ENCODE measurements at regions not wholly inside any gene's neighbourhood (a gene's known extent, or its start where the extent isn't known, plus 50 kb on each side); places are given as distances from the start of the nearest gene placed in this dataset.
"Not testable (repeated sequence)": the region's sequence is repeated elsewhere in the genome, so short reads cannot be mapped to it uniquely, and the experiment has no call there.

- intact Hi-C loops (cut with DNase I), result no loop called here
- DNase-seq (ENCODE audit: low spot score), result no peak
Observed at GRCh38 chr2:153532140-153532539, 53.6 kb upstream of the RPRM start.

DNA sequence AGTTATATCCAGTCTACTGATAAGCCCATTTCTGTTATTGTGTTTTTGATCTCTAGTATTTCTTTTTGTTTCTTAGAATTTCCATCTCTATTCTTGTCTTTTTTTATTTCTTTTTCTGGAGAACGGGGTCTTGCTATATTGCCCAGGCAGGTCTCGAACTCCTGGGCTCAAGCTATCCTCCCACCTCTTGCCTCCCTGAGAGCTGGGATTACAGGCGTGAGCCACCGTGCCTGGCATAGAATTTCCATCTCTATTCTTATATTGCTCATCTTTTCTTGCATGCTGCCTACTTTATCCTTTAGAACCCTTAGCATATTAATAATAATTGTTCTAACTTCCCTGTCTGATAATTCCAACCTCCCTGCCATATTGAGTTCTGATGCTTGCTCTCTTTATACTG lies 55.2 kb upstream of the RPRM start:
- DNase-seq (ENCODE audit: low spot score); intact Hi-C loops (cut with DNase I): not testable (repeated sequence)

DNA sequence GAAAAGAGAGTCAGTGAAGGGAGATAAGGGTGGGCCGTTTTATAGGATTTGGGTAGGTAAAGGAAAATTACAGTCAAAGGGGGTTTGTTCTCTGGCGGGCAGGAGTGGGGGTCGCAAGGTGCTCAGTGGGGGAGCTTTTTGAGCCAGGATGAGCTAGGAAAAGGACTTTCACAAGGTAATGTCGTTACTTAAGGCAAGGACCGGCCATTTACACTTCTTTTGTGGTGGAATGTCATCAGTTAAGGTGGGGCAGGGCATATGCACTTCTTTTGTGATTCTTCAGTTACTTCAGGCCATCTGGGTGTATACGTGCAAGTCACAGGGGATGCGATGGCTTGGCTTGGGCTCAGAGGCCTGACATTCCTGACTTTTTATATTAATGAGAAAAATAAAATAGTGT lies 56.0 kb upstream of the RPRM start:
- not testable (repeated sequence) for DNase-seq (ENCODE audit: low spot score)

GRCh38 chr2:153536115-153536514 lies 57.6 kb upstream of the RPRM start:
- no peak for DNase-seq (ENCODE audit: low spot score)

More for the DNA sequence above, 56.0 kb upstream of the RPRM start:
- intact Hi-C loops (cut with DNase I), result not testable (repeated sequence)

GRCh38 chr2:153538102-153538501 lies 59.5 kb upstream of the RPRM start:
- intact Hi-C loops (cut with DNase I); DNase-seq (ENCODE audit: low spot score): not testable (repeated sequence)

More at GRCh38 chr2:153536115-153536514, 57.6 kb upstream of the RPRM start:
- intact Hi-C loops (cut with DNase I), result no loop called here

- DNase-seq (ENCODE audit: low spot score), result no peak
- intact Hi-C loops (cut with DNase I), result no loop called here
Observed at GRCh38 chr2:153543635-153544071, 65.1 kb upstream of the RPRM start.

DNA sequence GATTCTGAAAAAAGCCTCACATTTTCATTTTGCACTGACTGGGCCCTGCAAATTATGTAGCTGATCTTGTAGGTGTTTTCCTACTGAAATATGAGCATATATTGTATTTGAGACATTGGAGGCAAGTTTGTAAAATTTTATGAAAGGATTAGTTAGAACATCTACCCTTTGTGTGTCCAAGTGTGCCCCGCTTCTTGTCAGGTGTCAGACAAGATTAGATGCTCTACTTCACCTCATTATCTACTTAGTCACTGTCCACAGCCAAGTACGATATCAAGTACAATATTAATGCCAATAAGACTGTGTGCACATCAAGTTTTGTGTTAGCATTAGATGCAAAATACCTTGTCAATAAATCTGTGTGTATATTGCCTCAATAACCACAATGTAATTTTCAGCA lies 67.8 kb upstream of the RPRM start:
- no peak for DNase-seq (ENCODE audit: low spot score)
- intact Hi-C loops (cut with DNase I), result no loop called here

GRCh38 chr2:153548536-153548935 lies 70.0 kb upstream of the RPRM start:
- intact Hi-C loops (cut with DNase I), result no loop called here

DNA sequence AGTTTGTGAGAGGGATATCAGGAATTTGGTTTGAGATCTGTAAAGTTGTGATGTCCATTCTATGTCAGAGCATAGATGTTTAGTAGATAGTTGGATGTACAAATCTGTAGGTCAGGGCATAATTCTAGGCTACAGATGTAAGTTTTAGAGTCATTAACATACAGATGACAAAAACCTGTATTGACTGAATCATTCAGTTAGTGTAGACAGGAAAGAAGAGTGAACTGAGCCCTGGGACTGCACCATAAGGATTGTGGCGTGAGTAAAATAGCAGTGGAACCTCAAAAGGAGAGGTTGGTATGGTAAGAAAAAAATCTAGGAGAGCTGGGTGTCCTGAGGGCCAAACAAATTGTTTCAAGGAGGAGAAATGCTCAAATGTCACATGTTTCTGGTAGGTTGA lies 73.1 kb upstream of the RPRM start:
- no peak for DNase-seq (ENCODE audit: low spot score)
- intact Hi-C loops (cut with DNase I), result no loop called here

More at GRCh38 chr2:153548536-153548935, 70.0 kb upstream of the RPRM start:
- no peak for DNase-seq (ENCODE audit: low spot score)

DNA sequence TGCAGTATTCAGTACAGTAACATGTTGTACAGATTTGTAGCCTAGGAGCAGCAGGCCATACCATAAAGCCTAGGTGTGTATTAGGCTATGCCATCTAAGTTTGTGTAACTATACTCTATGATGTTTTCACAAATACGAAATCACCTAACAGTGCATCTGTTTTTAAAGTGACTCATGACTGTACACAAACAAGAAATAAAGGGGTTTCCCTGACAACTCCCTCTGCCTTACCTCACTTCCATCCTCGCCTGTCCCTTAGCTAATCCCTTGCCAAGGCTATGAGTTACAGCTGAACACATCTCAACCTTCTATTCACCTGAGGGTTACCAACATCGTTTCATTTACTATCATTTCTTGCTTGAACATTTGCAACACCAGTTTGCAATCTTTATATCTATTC lies 78.6 kb upstream of the RPRM start:
- intact Hi-C loops (cut with DNase I), result no loop called here
- DNase-seq (ENCODE audit: low spot score), result no peak

DNA sequence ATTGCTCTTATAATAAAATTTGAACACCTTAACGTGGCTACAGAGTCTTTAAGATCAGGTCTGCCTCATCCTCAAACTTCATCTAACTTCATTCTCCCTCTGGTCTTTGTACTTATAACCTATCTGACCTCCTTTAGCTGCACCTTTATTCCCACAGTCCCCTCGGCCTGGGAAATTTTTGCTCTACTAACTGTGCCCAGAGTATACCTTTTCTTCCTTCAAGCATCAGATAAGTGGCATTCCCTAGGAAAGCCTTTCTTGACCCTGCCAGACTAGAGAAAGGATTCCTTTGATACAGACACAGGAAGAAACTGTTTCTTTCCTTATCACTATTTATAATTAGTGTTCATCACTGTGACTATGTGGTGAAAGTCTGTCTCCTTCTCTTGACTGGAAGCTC lies 79.2 kb upstream of the RPRM start:
- intact Hi-C loops (cut with DNase I), result no loop called here
- DNase-seq (ENCODE audit: low spot score), result no peak

DNA sequence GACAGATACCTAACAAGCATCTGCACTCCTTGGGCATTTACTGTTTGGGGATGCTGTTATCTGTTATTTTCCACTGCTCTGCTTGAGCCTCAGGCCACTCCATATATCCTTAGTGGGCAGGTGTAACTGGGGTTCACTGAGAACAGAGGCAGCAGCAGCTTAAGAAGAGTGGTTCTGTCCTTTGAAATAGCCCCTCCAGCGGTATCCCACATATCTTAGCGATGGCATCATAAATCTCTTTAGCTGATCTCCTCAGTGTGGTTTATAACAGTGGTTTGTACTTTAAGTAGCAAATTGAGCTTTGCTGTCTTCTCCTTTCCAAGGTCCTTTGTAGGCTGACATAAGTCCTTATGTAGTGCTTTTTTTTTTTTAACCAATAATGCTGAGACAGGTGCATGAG lies 79.7 kb upstream of the RPRM start:
- intact Hi-C loops (cut with DNase I), result no loop called here

DNA sequence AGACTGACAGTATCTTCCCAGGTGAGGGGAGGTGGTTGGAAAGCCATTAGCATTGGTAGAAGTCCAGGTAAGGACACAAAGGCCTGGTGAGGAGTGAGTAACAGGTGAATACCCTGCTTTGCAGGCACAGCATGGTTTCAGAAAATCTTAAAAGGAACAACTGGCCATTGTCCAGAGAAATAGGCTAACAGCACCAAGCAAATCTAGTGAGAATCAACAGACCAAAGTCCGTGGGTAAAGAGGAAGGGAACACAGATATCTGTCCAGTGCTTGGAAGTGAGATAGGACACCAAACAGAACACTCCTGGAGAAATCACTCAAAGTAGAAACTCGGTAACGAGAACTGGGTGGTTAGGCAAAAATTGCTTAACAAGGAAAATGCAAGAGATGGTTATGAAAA lies 88.8 kb upstream of the RPRM start:
- intact Hi-C loops (cut with DNase I), result no loop called here
- no peak for DNase-seq (ENCODE audit: low spot score)

More for the DNA sequence above, 79.7 kb upstream of the RPRM start:
- no peak for DNase-seq (ENCODE audit: low spot score)

DNA sequence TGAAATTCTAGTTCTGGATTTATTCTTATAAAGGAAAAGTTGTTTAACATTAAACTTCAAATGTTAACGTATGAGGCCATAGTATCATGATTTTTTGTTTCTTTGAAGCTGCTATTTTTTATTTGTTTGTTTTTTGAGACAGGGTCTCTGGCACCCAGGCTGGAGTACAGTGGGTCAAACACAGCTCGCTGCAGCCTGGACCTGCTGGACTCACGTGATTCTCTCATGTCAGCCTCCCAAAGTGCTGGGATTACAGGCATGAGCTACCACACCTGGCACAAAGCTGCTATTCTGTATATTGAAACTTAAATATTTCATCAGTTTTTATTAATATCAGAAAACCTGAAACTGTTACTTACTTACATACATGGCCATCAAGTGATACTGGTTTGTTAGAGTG lies 89.5 kb upstream of the RPRM start:
- DNase-seq (ENCODE audit: low spot score), result no peak
- intact Hi-C loops (cut with DNase I), result no loop called here

- DNase-seq (ENCODE audit: low spot score), result no peak
- intact Hi-C loops (cut with DNase I), result no loop called here
Observed at GRCh38 chr2:153575171-153575853, 96.8 kb upstream of the RPRM start.

DNA sequence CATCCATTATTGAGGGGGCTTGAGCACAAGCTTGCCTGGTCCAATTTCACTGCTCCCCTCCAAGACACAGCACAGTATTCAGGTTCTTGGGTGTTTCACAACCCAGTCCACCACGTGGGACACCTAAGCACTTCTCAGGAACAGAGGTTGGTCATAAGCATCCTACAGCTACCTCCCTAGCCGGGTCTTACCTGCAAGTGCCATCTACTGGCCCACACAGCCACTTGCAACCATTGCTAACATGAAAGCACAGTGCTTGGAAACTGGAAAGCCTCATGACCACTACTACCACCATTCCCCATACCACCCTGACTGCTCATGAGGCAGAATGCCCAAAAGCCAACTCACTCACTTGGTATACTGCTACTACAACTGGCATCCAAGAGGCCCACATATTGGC lies 105.7 kb upstream of the RPRM start:
- no peak for DNase-seq (ENCODE audit: low spot score)

GRCh38 chr2:153588408-153588807 lies 109.8 kb upstream of the RPRM start:
- intact Hi-C loops (cut with DNase I), result no loop called here
- DNase-seq (ENCODE audit: low spot score), result no peak

More for the DNA sequence above, 105.7 kb upstream of the RPRM start:
- intact Hi-C loops (cut with DNase I), result no loop called here

DNA sequence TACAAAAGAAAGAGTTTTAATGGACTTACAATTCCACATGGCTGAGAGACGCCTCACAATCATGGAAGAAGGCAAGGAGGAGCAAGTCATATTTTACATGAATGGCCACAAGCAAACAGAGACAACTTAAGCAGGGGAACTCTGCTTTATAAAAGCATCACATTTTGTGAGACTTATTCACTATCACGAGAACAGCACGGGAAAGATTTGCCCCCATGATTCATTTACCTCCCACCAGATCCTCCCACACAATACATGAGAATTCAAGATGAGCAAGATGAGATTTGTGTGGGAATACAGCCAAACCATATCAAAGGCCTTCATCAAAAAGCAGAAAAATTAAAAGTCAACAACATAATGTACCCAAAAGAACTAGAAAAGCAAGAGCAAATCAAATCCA lies 111.0 kb upstream of the RPRM start:
- no peak for DNase-seq (ENCODE audit: low spot score)
- intact Hi-C loops (cut with DNase I), result no loop called here

- intact Hi-C loops (cut with DNase I), result not testable (repeated sequence)
- peak; percentile 54 for DNase-seq (ENCODE audit: low spot score)
Observed at GRCh38 chr2:153593086-153593485, 114.5 kb upstream of the RPRM start.

- intact Hi-C loops (cut with DNase I), result no loop called here
- DNase-seq (ENCODE audit: low spot score), result no peak
Observed at GRCh38 chr2:153595939-153596338, 117.4 kb upstream of the RPRM start.

DNA sequence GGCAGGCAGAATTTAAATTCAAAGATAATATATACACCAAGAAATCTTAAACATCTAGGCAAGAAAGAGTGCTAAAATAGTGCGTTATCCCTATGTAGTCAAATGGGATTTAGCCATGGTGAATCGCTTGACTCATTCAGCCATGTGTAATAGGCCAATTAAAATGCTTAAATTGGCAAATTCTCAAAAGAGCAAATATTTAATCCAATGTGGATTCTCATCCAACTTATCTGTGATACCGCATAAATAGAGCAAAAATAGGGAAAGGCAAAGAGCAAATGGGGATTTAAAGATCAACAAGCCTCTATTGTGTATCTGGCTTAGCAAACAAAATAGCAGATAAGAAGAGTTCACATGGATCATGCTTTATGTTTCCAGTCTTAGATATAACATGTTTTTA lies 123.2 kb upstream of the RPRM start:
- DNase-seq (ENCODE audit: low spot score), result no peak
- intact Hi-C loops (cut with DNase I), result no loop called here

GRCh38 chr2:153604133-153604532 lies 125.6 kb upstream of the RPRM start:
- no peak for DNase-seq (ENCODE audit: low spot score)
- intact Hi-C loops (cut with DNase I), result no loop called here

All from posterior vena cava (tissue), 2 donors.